Choroid plexus epithelial cell (primary cell): ENCODE measurements at regions not wholly inside any gene's neighbourhood (a gene's known extent, or its start where the extent isn't known, plus 50 kb on each side); places are given as distances from the start of the nearest gene placed in this dataset.
"Not testable (repeated sequence)": the region's sequence is repeated elsewhere in the genome, so short reads cannot be mapped to it uniquely, and the experiment has no call there.

Experiments
- DNase-seq: peaks from one replicate; pipeline ENCODE4 v3.0.0-alpha.2; 2010; ENCODE audit warnings: low read depth
- H3K4me3 ChIP-seq: 2 replicates; pipeline ENCODE4 v1.5.1; 2011; ENCODE audit warnings: low read depth, mild to moderate bottlenecking, control low read depth, low read length, moderate library complexity
- CTCF ChIP-seq: conservative IDR thresholded peaks from 2 replicates; pipeline ENCODE4 v1.5.1; 2011; ENCODE audit warnings: low read depth, mild to moderate bottlenecking, control low read depth, inconsistent platforms, low read length, moderate library complexity

DNA sequence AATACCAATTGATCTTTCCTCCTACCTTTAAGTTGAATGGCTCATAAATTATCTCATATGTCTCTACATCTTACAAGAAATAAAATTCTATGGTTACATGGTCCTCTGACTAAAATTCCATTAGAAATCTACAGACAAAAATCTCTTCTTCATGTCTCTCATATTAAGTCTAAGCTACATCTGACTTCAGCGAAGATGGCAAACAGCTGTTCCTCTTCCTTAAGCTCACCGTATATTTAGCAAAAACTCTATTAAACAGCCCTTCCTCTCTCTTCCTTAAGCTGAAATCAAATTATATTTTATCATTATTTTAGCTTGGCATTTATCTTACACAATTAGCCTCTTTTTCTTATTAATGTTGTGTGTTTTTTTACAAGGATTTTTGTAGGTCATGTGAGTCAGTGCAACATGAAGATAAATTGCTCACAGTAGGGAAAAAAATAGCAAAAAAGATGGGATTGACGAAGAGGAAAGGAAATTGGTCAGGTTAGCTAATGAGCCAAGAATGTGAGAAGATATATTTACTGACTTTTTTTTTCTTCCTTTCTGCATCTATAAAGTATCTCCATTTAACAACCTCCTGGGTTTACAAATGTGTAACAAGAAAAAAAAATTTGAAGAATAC lies 2412.8 kb downstream of the ARAP2 start:
- peak; percentile 42 for DNase-seq
- TF ChIP-seq CTCF: no peak
- H3K4me3 ChIP-seq: no peak overlapping the region

- DNase-seq: peak; percentile 66
- H3K4me3 ChIP-seq: not testable (repeated sequence)
Measured at GRCh38 chr4:33835764-33836163, 2408.6 kb downstream of the ARAP2 start.

DNA sequence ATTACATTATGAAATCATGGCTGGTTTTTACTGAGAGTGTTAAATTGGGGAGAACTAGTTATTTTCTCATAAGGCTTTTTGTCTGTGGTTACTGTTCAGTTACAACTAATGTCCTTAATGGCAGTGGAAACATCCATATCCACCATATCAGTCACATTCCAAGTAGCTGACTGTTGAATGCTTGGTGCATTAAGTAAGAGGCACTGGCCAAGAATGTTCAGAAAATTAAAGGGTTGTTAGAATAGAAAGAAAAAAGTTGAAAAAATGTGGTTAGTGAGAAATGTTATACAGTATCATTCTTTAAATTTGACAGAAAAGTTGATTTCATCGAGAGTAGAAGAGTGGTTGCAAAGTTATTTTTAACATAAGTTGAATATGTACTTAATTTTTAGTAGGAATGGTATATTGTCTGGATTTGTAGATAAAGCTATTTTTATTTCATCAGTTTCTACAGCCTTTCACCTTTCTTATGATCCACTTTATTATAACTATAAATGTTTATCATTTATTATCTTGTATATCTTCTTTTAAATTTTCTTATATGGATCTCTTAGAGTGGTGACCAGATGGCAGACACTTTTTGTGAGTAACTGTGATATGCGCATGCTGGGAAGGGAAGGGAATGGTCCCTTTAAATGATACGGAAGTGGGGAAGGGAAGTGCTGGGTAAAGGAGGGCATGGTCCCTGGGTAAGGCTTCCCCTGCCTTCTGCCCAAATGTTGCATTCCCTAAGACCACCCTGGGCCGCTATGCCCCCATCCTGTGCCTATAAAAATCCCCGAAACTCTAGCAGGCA lies 2407.1 kb downstream of the ARAP2 start:
- no peak overlapping the region for H3K4me3 ChIP-seq
- DNase-seq: peak; percentile 83
- TF ChIP-seq CTCF: no peak

GRCh38 chr4:33841120-33841519 lies 2403.2 kb downstream of the ARAP2 start:
- no peak for TF ChIP-seq CTCF
- H3K4me3 ChIP-seq: no peak overlapping the region
- DNase-seq: no peak

DNA sequence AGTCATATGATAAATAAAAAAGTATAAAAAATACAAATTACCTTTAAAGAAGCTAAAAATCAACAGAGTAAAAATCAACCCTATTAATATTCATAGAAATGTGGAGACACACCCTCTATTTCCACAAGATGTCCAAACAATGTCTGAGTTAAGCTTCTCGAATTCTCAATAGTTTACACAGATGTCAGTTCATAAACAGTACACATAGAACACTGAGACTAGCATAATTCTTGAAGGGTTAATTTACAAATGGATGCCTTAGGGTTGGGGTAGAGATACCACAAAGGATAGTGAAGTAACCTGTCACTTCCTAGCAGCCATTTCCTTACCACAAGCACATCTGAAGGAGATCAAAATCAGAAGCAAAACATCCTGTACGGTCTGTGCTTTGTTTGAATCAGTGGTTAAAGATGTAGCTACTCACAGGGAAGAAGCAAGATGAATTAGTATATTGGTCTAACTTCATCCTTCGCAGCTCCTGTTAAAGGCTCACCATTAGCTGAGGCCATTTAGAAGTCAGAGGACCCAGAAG lies 2393.9 kb downstream of the ARAP2 start:
- DNase-seq: no peak
- TF ChIP-seq CTCF: no peak
- no peak overlapping the region for H3K4me3 ChIP-seq

- H3K4me3 ChIP-seq, DNase-seq: not testable (repeated sequence)
Measured at GRCh38 chr4:33853670-33854069, 2390.6 kb downstream of the ARAP2 start.

- DNase-seq: no peak
Measured at GRCh38 chr4:33864290-33864859, 2379.9 kb downstream of the ARAP2 start.

More at GRCh38 chr4:33864290-33864859, 2379.9 kb downstream of the ARAP2 start:
- no peak for TF ChIP-seq CTCF
- no peak overlapping the region for H3K4me3 ChIP-seq
